Ureter (tissue), 1 donor: ENCODE measurements at regions not wholly inside any gene's neighbourhood (a gene's known extent, or its start where the extent isn't known, plus 50 kb on each side); places are given as distances from the start of the nearest gene placed in this dataset.

ENCODE experiments used
- DNase-seq: peaks from one replicate; pipeline ENCODE4 v3.0.0-alpha.2; 2020; ENCODE audit warnings: low spot score
- donor health status: DM: yes; HTN: yes; CAD: no.

DNA sequence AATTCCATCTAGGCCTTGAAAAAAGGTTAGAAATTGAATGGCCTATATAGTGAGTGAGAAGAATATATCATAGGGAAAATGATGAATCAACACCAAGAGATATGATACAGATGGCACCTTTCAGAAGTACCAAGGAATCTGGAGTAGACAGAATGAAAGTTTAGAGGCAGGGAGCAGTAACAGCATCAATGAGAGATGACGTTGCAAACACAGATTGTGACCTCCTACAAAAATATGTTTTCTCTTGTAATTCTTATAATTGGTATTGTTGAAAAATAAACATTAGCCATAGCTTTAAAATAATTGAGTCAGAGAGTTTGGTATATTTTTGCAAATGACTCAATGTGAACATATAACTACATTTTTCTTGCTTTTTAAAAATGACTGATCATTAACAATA lies 1223.1 kb upstream of the GJE1 start:
- no peak for DNase-seq

DNA sequence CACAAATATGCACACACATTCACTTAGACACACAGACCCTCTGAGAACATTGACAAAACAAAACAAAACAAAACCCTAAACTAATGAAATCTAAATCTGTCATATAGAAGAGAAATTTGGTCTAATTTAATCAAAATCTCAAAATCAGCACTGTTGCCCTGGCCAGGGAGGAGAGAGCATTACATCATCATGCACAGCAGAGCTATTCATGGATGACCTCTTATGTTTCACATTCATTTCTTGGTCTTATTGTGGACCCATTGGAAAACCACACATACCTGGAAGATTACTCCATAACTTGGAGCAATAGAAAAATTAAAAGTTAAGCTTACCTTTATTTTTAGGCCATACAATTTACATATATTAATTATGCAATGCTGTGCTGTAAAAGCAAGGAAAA lies 1223.6 kb upstream of the GJE1 start:
- no peak for DNase-seq

DNA sequence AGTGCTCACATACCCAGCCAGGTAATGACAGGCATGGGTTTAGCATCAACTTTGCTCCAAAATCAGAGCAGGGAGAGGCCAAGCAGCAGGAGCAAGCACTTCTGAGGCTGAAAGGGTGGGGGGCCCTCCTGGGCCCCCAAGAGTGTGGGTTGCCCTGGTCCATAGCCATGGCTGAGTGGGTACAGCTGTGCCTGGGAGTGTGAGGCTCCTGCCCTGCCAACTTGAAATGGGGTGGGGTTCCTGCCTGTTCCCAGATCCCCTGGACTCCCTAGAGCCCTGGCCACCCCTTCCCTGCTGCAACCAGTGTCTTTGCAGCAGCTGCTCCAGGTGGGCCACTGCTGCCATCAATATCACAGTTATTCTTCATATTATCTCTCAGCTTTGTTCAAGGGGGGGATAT lies 1224.2 kb upstream of the GJE1 start:
- DNase-seq = no peak

DNA sequence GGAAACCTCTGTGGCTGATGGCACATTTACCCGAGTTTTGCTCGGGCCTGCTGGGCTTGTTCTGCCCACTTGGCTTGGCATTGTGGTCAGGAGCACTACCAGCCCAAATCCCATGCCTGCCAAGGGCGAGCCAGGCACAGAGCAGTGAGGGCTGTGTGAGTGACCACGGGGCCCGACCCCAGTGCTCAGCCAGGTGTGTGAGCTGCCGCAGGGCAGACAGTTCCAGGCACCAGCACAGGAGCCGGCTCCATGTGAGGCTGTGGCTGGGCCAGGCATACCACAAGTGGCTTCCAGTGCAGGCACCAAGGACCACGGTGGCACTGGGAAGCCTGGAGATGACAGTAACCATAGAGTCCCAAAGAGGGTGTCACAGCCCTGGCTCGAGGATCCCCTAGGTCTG lies 1225.5 kb upstream of the GJE1 start:
- no peak for DNase-seq

DNA sequence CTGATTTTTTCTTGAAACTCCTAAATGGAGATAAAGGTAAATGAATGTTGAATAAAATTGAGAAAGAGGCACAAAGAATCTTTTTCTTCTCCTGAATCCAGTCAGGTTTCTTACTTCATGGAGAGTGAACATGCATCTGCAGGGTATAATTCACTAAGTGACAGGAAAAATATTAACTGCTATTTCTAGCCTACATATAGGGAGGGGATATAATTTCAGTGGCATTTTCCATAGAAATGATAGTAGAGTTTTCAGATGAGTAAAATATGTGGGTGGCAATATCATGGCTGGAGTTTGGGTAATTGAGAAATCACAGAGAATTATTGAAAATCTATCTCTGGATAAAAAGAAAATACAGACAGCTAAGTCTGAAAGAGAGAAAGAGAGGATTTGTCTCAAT lies 1227.0 kb upstream of the GJE1 start:
- no peak for DNase-seq

DNA sequence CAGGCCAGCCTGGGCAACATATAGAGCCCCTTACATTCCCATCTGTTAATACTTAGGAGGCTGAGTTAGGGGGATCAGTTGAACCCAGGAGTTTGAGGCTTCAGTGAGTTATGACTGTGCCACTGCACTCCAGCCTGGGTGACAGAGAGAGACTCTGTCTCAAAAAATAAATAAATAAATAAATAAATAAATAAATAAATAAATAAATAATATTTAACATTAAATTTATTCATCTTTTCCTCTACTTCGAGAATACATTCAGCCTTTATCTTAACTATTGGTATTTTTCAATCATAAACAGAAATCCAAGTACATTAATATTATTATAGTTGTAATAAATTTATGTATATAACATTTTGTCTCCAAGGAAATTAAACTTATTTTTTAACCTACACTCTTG lies 1227.7 kb upstream of the GJE1 start:
- no peak for DNase-seq

DNA sequence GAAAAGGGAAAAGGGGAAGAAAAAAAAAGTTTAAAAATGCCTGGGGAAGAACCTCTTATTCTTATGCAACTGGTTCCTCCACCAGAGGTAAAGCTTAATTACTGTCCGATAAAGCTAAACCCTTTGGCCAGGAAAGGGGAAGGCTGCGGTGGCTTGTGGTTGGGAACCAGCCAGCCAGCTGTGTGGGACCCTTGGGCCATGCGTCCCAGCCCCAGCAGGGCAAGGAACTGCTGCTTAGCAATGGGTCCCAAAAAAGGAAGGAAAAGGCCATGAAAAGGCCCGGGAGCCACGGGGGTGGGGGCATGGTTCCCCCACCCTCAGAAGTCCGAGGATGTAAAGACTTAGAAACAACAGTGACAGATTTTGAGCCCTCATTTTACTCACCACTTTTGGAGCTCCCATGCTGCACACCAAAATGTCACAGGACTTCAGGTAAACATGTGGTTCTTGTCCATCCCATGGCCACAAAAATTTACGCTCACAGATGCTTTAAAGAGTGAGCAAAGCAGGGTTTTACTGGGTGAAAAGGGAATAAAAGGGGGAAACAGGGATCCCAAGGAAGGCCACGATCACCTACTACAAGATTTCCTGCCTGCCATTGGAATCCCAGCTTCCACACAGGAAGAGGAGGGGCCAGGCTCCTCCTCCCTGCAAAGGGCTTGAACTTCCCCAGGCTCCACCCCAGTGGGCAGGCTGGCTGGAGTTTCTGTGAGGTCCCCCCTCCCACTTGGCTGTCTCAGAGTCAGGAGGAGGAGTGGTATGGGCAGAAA lies 1234.7 kb upstream of the GJE1 start:
- no peak for DNase-seq

DNA sequence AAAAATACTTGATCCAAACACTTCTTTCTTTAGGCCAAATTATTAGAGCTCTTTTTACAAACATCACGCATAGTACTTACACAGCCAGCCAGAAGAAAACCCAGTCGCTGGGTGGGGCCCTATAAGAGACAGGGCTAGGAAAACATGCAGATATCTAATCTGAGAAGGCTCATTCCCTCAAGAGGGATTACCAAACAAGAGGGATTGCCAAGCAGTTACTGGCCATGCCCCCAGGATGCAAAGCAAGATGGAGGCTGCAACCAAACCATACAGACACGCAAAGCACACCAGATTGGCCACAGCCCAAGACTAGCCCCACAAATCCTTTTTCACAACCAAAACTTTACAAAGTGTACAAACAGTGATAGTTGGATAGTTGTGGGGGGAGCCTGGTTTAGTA lies 1235.4 kb upstream of the GJE1 start:
- no peak for DNase-seq

DNA sequence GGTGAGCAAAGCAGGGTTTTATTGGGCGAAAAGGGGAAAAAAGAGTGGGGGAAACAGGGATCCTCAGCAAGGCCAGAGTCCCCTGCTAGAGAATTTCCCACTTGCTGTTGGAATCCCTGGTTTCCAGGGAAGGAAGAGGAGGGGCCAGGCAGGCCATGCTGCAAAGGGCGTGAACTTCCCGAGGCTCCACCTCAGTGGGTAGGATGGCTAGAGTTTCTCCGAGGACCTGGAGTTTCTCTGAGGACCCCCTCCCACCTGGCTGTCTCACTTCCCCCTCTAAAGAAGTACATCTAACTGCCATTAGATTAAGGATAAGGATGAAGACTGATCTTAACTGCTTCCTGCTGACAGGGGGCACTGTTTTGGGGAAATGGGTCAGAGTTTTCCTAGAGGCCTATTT lies 1239.3 kb upstream of the GJE1 start:
- DNase-seq = no peak

DNA sequence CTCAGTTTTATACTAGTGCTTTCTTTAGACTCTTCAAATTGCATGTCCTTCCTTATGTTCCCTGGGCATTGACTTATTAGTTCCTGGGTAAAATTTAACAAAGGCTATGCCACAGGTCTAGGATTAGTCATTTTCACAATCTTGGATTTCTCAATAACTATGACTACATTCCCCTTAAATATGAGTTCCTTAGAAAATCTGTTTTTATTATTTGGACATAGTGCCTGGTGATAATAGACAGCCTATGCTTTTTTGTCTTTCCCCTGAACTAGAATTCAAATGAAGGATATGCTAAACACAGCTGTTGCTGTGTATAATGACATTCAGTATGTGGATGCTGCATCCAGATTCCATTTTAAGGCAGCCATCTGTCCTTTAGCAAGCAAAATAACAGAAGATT lies 1252.8 kb upstream of the GJE1 start:
- DNase-seq = no peak

DNA sequence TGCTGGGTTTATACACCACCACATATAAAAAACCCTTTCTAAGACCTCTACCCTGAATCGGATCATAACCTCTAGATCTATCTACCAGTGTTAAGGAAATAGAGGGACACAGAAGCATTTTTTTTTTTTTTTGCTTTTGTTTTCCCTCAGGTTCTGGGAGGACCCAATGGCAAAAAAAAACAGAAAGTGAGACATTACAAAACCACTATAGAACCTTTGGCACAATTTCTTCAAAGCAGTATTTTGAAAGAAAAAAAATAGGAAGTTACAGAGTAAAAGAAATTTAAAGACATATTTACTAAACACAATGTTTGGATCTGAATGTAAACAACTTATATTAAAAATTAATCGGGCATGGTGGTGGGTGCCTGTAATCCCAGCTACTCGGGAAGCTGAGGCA lies 1258.7 kb upstream of the GJE1 start:
- no peak for DNase-seq

DNA sequence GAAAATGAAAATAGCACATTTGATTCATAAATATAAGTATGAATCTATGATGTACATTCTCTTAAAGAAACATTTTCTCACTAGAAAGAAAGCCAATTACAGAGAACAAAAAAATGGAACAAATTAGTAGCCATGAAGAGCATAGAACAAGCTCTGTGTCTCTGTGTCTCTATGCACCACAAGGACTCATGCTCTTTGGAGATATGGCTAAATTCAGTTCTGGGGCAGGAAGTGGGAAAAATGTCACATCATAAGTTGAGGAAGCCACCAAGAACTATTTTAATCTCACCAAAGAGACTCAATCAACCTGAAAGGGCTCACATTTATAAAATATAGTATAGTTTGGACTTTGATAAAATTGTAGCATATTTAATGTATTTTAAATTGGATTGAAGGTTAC lies 1259.8 kb upstream of the GJE1 start:
- no peak for DNase-seq

DNA sequence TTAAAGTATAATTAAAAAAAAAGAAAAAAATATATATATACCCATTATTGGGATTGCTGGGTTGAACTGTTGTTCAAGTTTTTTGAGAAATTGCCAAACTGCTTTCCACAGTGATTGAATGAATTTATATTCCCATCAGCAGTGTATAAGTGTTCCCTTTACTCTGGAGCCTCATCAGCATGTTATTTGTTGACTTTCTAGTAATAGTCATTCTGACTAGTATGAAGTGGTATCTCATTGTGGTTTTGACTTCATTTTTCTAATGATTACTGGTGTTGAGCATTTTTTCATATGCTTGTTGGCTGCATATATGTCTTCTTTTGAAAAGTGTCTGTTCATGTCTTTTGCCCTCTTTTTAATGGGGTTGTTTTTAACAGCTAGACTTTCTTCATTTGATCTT lies 1260.8 kb upstream of the GJE1 start:
- no peak for DNase-seq

DNA sequence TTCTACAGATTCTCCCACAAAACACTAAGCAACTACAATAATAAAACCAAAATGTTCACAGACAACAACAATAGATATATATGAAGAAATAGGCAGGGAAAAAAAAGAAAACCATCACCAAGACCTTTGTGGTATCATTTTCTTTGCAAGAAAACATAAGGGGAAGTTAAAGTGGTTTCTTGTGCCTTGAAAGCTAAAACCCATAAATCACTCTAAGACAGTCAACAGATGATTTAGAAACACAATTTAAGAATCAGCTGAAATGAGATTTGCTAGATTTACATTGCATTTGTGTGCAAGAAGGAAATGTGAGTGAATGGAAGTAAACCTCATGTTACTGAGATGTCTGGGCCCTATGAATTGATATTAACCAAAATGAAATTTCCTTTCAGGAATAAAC lies 1265.4 kb upstream of the GJE1 start:
- DNase-seq = no peak

DNA sequence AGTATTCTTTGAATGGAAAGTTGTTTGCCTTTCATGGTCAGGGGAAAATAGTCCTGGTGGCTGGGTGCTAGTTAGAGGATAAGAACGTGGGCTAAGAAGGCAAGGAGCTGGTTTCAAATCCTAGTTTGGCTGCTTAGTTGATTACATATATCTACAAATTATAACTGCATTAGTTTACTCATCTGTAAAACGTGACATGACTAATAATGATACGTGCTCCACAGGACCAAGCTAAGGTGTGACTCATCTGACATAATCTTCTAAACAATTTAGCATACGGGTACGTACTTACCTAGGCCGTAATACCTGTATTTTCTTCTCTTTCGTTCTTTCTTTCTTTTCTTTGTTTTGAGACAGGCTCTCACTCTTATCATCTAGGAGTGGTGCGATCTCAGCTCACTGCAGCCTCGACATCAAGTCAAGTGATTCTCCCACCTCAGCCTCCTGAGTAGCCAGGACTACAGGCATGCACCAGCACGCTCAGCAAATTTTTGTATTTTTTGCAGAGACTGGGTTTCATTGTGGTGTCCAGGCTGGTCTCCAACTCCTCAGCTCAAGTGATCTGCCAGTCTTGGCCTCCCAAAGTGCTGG lies 1274.2 kb upstream of the GJE1 start:
- no peak for DNase-seq

DNA sequence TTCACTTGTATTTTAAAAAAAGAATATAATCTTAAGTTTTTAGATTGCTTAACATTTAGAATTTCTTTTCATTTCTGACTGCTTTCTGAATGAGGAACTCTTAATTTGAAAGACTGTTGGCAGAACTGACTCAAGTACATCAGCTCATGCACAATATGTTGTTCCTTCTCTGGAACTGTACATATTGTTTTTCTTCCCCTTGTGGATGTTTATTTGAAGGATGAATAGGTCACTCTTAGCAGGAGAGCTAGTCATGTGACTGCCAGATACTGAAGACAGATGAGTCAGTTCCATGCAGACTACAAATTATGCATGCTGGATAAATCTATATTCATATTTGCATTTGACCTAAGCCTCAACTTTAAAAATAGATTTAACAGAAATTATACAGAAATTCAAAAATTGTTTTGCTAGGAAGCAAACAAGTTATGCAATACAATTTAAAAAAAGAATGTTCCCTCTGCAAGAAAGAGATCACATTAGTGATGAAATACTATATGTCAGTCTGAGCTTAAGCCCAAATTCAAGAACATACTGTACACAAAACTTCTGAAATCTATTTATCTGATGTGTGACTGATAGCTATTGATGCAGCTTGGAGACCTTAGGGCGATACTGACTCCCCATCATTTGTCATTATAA lies 1274.9 kb upstream of the GJE1 start:
- no peak for DNase-seq

DNA sequence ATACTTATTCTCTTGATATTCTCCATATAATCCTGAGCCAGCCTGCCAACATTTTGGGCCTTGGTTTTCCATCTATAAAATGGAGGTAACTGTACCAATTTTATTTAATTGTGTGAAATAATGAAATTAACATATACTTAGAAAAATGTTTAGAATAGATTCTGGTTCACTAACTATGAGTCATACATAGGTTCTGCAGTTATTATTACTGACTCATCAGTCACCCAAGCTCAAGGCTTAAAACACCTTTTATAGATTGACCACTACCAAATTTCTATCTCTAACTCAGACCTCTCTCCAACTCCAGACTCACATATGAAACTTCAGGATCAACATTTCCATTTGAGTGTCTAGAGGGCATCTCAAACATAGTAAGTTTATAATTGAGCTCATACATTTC lies 1277.2 kb upstream of the GJE1 start:
- no peak for DNase-seq

DNA sequence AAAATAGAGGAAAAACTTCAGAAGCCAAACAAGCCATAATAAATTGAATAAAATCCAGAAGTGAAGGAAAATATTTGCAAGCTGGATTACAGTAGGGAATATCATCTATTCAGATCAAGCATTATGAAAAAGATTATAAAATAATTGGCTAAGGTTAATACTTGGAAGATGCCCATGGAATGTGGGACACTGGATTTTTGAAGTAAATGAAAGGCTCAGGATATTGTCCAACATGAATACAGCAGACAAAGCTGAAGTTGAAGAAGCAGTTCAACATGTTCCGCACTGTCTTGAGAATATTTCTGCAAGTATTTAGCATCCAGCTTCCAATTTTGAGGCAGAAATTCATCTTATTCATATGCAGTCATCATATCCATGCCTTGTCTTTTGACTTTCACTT lies 1278.4 kb upstream of the GJE1 start:
- no peak for DNase-seq

DNA sequence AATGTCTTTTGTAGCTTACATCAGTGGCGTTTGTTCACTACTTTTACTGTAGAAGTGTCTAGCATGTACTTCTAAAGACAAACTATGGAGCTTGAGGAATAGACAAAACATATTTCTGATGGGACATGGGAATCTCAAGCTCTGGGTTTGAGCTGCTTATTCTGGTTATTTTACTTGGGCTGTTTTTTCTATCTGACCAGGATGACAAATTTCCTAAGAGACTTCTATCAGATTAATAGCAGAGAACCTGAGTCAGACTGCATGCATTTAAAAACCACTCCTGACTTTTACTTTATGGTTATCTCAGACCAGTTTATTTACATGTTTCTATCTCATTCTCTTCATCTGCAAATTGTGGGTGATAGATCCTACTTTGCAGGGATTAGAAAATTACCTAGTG lies 1282.3 kb upstream of the GJE1 start:
- no peak for DNase-seq

DNA sequence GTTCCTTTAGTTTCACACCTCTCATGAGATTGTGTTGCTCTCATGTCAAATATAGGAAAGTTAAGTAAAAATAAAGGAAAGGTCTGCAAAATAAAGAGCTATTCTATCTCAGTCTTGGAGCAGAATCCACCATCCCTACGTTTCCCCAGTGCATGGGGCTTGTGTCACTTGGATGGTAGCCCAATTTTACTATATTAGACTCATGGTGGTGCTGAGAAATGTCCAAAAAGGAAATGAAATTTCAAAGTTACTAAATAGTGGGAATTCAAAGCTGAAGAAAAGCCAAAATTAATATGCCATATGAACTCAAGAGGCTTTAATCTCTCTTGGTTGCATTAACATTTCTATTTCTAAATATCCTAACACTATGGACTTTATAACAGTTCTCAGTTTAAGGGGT lies 1283.3 kb upstream of the GJE1 start:
- DNase-seq = no peak

DNA sequence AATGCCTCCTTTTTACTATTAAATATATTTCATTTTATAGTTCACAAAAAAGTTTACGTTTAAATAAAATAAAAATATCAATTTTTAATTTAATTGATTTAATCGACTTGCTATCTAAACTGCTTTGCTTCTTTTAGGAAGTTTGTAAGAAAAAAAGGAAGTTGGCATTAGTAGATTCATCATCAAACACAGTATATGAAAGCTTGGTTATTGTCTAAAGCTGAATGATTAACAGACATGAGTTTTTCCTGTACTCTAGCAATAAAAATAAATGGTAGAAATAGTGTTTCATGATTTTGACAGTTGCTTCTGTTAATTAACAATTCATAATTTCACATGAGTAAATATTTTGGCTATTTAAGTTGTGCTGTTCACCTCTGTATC lies 1285.5 kb upstream of the GJE1 start:
- DNase-seq = no peak

DNA sequence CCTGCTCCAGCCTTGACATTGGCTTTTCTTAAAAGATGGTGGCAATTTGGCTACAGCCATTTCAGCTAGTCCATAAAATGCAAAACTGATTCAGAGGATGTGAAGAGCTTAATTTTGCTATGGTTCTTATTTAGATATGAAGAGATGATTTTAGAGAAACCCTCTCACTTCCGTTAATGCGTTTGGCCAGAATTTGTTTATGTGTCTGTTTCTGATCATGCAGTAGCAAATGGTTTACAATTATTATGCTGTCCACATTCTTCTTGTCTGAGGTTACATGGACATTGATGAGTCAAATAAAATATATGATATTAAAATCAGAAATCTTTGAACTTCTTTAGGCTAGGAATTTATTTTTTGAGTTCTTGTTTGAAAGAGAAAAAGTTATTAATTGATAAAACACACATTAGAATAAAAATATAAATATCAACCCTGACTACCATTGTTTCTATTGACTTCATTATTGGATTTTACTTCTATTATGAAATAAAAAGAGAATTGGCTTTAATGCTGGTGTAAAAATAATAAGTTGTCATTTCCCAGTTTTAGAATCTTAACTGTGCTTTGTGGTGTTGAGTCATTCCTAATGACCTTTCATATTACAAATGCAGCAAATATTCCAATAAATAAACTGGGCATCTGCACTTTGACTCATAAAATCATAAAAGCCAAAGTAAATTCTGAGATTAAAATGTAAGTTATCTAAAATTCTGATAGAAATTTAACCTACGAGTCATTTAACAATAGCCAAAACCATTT lies 1286.0 kb upstream of the GJE1 start:
- DNase-seq = no peak

DNA sequence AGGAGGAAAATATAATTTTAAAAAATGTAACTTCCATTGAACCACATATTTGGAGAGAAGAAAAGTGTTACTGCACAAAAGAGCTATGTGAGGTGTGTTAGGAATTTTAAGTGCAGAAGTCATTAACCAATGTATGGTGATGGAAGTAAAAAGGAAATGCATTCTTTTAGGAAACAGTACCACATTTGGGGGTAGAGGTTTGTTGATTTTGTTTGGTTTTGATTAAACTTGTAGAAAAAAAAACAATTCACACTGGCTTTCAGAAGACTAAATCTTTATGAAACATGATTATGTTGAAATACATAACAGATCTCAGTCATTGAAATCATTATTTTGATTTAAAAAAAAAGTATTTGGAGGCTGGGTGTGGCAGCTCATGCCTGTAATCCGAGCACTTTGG lies 1287.0 kb upstream of the GJE1 start:
- no peak for DNase-seq
